A673 (cell line): ENCODE measurements at regions not wholly inside any gene's neighbourhood (a gene's known extent, or its start where the extent isn't known, plus 50 kb on each side); places are given as distances from the start of the nearest gene placed in this dataset.

Experiments
- EZH2 ChIP-seq: fragments of 200-600 bp; sonication (generic); IDR thresholded peaks from 2 replicates; pipeline ENCODE4 v1.6.1; 2017; ENCODE audit warnings: borderline replicate concordance, low read depth, mild to moderate bottlenecking, mixed read lengths, antibody characterized with exemption, low read length; ENCODE audit not compliant: poor library complexity, severe bottlenecking
- TF ChIP-seq, protein P1 (sequence below): fragments of 300-800, 200-600 bp; sonication (generic); conservative IDR thresholded peaks from 2 replicates; pipeline ENCODE4 v1.5.1; 2017; ENCODE audit warnings: low read depth, mild to moderate bottlenecking, antibody characterized with exemption, low read length, moderate library complexity, mixed read lengths

DNA sequence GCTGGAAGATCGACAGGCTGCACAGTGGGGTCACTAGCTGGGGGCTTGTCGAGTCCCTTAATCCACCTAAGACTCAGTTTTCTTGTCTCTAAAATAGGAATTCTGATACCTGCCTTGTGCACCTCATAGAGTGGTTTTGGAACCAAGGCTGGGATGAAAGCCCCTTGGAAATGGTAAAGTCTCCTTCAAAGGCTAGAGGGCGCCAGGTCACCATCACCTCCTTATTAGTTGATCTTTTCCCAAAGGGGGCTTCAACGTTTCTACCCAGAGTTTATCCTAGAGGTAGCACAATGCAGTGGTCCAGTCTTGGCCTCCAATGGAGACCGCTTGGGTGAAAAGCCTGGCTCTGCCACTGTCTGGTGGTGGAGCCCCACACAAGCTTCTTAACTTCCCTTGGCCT, 158.2 kb downstream of the AIPL1 start:
- TF ChIP-seq, protein P1, sequence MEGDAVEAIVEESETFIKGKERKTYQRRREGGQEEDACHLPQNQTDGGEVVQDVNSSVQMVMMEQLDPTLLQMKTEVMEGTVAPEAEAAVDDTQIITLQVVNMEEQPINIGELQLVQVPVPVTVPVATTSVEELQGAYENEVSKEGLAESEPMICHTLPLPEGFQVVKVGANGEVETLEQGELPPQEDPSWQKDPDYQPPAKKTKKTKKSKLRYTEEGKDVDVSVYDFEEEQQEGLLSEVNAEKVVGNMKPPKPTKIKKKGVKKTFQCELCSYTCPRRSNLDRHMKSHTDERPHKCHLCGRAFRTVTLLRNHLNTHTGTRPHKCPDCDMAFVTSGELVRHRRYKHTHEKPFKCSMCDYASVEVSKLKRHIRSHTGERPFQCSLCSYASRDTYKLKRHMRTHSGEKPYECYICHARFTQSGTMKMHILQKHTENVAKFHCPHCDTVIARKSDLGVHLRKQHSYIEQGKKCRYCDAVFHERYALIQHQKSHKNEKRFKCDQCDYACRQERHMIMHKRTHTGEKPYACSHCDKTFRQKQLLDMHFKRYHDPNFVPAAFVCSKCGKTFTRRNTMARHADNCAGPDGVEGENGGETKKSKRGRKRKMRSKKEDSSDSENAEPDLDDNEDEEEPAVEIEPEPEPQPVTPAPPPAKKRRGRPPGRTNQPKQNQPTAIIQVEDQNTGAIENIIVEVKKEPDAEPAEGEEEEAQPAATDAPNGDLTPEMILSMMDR, result 0 out of 2 replicates have a peak, but pooled peaks have one; percentile 8
- no peak for TF ChIP-seq EZH2
